Caco-2 (cell line): ENCODE measurements at regions not wholly inside any gene's neighbourhood (a gene's known extent, or its start where the extent isn't known, plus 50 kb on each side); places are given as distances from the start of the nearest gene placed in this dataset.

Experiments
- BruUV-seq: library from RNA; stranded (reverse); fragments of 400-500 nt; replicated peaks from 2 replicates; lab custom pipeline; 2021; lab: Mats Ljungman, UMichigan
- CTCF ChIA-PET: fragments of 300-600 bp; sonication (Branson Sonifier 250); formaldehyde crosslinking; loops from one replicate; lab custom pipeline; 2022; ENCODE audit warnings: antibody characterized with exemption; lab: Charles Lee
- POLR2A ChIA-PET: fragments of 300-600 bp; sonication (Branson Sonifier 250); formaldehyde crosslinking; loops from one replicate; lab custom pipeline; 2022; ENCODE audit warnings: antibody characterized with exemption; lab: Charles Lee
- DNase-seq, 2 experiments: peaks; one replicate each; pipeline versions ENCODE4 v3.0.0 to v3.0.0-alpha.2; 2020 to 2022
- H3K27me3 ChIP-seq: replicated peaks from 2 replicates; pipeline ENCODE4 v1.6.0; 2011; ENCODE audit warnings: low read length; ENCODE audit not compliant: control insufficient read depth, insufficient read depth
- H3K36me3 ChIP-seq: 2 replicates; pipeline ENCODE4 v1.5.1; 2011; ENCODE audit warnings: low read length; ENCODE audit not compliant: control insufficient read depth, insufficient read depth
- H3K4me1 ChIP-seq: fragments of 250-450 bp; sonication (Bioruptor Pico); 2 replicates; pipeline ENCODE4 v1.5.1; 2020; ENCODE audit warnings: mild to moderate bottlenecking
- H3K4me3 ChIP-seq: 2 replicates; pipeline ENCODE4 v1.5.1; 2011; ENCODE audit warnings: low read depth, mild to moderate bottlenecking, control low read depth, low read length
- H3K9me3 ChIP-seq: fragments of 250-450 bp; sonication (Bioruptor Pico); 2 replicates; pipeline ENCODE4 v1.5.1; 2020; ENCODE audit warnings: mild to moderate bottlenecking, moderate library complexity
- H3K27ac Mint-ChIP-seq: one replicate; pipeline ENCODE4 v1.8.0; 2022; ENCODE audit warnings: mixed read lengths; ENCODE audit not compliant: unreplicated experiment
- H3K27me3 Mint-ChIP-seq: one replicate; pipeline ENCODE4 v1.8.0; 2022; ENCODE audit warnings: mixed read lengths; ENCODE audit not compliant: insufficient read depth, unreplicated experiment
- H3K36me3 Mint-ChIP-seq: one replicate; pipeline ENCODE4 v1.8.0; 2022; ENCODE audit warnings: mild to moderate bottlenecking, mixed read lengths; ENCODE audit not compliant: insufficient read depth, unreplicated experiment
- H3K4me1 Mint-ChIP-seq: one replicate; pipeline ENCODE4 v1.8.0; 2022; ENCODE audit warnings: low read depth, mixed read lengths; ENCODE audit not compliant: unreplicated experiment
- H3K4me3 Mint-ChIP-seq: one replicate; pipeline ENCODE4 v1.8.0; 2022; ENCODE audit warnings: mild to moderate bottlenecking, moderate library complexity, mixed read lengths; ENCODE audit not compliant: unreplicated experiment
- H3K9me3 Mint-ChIP-seq: one replicate; pipeline ENCODE4 v1.8.0; 2022; ENCODE audit warnings: mixed read lengths; ENCODE audit not compliant: unreplicated experiment
- CTCF ChIP-seq, 2 experiments: fragments of 200-600 bp in 1 of 2; IDR thresholded peaks; 1 replicate in 1 of 2; 2 replicates in 1 of 2; pipeline versions ENCODE4 v1.5.1 to v1.8.0; 2011 to 2022; ENCODE audit warnings: antibody characterized with exemption in 1 of 2, control low read depth in 1 of 2, inconsistent platforms in 1 of 2, low read depth in 1 of 2, low read length in 1 of 2, mild to moderate bottlenecking in 1 of 2, moderate library complexity in 1 of 2; ENCODE audit not compliant: insufficient read depth in 1 of 2, severe bottlenecking in 1 of 2, unreplicated experiment in 1 of 2
- intact Hi-C: fragments of 100-400 bp; cut with micrococcal nuclease; formaldehyde crosslinking; loops from one replicate; pipeline ENCODE4 v1.10.0; 2022; ENCODE audit not compliant: unreplicated experiment

- Histone ChIP-seq H3K9me3 (no peaks in the 10 kb centered on the region), H3K4me3 (no peak overlapping the region), H3K36me3 (no peaks in the 10 kb centered on the region), H3K4me1 (no peaks in the 10 kb centered on the region), H3K27me3 (no peaks in the 10 kb centered on the region)
- no TSS peak for BruUV-seq
- no peaks in the 10 kb centered on the region for H3K36me3 Mint-ChIP-seq
- no peaks in the 10 kb centered on the region for H3K9me3 Mint-ChIP-seq
- POLR2A ChIA-PET, result no interaction called here
- no peak for TF ChIP-seq CTCF (IDR thresholded peaks at IDR 0.05; ENCODE audit: insufficient read depth in 1 of 2, low read depth in 1 of 2, low read length in 1 of 2, severe bottlenecking in 1 of 2, unreplicated experiment in 1 of 2)
- no peak overlapping the region for H3K27ac Mint-ChIP-seq
- H3K4me3 Mint-ChIP-seq, result no peak overlapping the region
- no peak for DNase-seq
- no peaks in the 10 kb centered on the region for H3K27me3 Mint-ChIP-seq
- intact Hi-C loops, result no loop called here
- CTCF ChIA-PET, result no interaction called here
- no peaks in the 10 kb centered on the region for H3K4me1 Mint-ChIP-seq
Measured at GRCh38 chr9:788777-789176, 52.7 kb upstream of the DMRT1 start.
